Upper lobe of right lung (tissue), 1 donor: ENCODE measurements at regions not wholly inside any gene's neighbourhood (a gene's known extent, or its start where the extent isn't known, plus 50 kb on each side); places are given as distances from the start of the nearest gene placed in this dataset.

Source experiments
- ATAC-seq: fragments of 200-7000 bp; cut with Tn5 transposase; one replicate; pipeline ENCODE4 v1.9.1; 2020; ENCODE audit warnings: mild to moderate bottlenecking, moderate library complexity
- DNase-seq: peaks from one replicate; pipeline ENCODE4 v3.0.0-alpha.2; 2020
- H3K27ac ChIP-seq: fragments of 200-600 bp; one replicate; pipeline ENCODE4 v1.8.0; 2022
- H3K27me3 ChIP-seq: fragments of 200-600 bp; one replicate; pipeline ENCODE4 v1.8.0; 2022; ENCODE audit warnings: mild to moderate bottlenecking
- H3K36me3 ChIP-seq: fragments of 200-600 bp; one replicate; pipeline ENCODE4 v1.8.0; 2022
- H3K4me1 ChIP-seq: fragments of 200-600 bp; one replicate; pipeline ENCODE4 v1.8.0; 2022
- H3K4me3 ChIP-seq: fragments of 200-600 bp; one replicate; pipeline ENCODE4 v1.8.0; 2022; ENCODE audit warnings: mild to moderate bottlenecking
- H3K9me3 ChIP-seq: fragments of 200-600 bp; one replicate; pipeline ENCODE4 v1.8.0; 2022
- intact Hi-C: fragments of 100-400 bp; cut with DNase I; formaldehyde crosslinking; loops from one replicate; pipeline ENCODE4 v1.11.0; 2022
- TF ChIP-seq, protein P1 (sequence below): fragments of 200-600 bp; IDR thresholded peaks from one replicate; pipeline ENCODE4 v1.8.0; 2022; ENCODE audit warnings: antibody characterized with exemption
- donor health status: DM: no; HTN: yes; CAD: no; lungs with severe emphysema.

GRCh38 chr4:81971637-81972381 lies 402.0 kb downstream of the HNRNPD start:
- intact Hi-C loops: no loop called here
- TF ChIP-seq, protein P1, sequence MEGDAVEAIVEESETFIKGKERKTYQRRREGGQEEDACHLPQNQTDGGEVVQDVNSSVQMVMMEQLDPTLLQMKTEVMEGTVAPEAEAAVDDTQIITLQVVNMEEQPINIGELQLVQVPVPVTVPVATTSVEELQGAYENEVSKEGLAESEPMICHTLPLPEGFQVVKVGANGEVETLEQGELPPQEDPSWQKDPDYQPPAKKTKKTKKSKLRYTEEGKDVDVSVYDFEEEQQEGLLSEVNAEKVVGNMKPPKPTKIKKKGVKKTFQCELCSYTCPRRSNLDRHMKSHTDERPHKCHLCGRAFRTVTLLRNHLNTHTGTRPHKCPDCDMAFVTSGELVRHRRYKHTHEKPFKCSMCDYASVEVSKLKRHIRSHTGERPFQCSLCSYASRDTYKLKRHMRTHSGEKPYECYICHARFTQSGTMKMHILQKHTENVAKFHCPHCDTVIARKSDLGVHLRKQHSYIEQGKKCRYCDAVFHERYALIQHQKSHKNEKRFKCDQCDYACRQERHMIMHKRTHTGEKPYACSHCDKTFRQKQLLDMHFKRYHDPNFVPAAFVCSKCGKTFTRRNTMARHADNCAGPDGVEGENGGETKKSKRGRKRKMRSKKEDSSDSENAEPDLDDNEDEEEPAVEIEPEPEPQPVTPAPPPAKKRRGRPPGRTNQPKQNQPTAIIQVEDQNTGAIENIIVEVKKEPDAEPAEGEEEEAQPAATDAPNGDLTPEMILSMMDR: no peak
- Histone ChIP-seq H3K36me3 (no peaks in the 10 kb centered on the region), H3K4me1 (no peaks in the 10 kb centered on the region), H3K27me3 (no peaks in the 10 kb centered on the region), H3K27ac (no peak overlapping the region), H3K4me3 (no peak overlapping the region), H3K9me3 (no peaks in the 10 kb centered on the region)
- no peak for ATAC-seq
- no peak for DNase-seq

DNA sequence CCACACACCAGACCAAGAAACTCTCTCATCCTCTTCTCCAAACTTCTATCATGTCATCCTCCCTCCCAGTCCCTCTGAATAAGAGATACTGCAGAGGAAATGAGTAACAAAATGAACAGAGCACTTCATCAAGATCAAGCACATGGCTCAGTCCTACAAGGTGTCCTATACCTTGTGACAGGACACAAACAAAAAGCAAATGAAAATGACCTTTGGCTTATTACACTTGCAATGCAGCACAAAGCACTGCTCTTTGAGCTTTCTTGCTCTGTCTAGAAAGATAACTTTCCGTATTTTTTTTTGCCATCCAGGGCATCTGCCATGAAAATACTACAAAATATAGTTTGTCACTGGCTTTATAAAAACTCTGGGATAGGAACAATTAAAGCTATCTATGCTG lies 402.7 kb downstream of the HNRNPD start:
- no peaks in the 10 kb centered on the region for H3K4me1 ChIP-seq
- TF ChIP-seq, protein P1: no peak
- no peaks in the 10 kb centered on the region for H3K27me3 ChIP-seq
- H3K9me3 ChIP-seq: no peaks in the 10 kb centered on the region
- H3K4me3 ChIP-seq: no peak overlapping the region
- ATAC-seq (no peak), DNase-seq (no peak)
- H3K36me3 ChIP-seq: no peaks in the 10 kb centered on the region
- no peak overlapping the region for H3K27ac ChIP-seq
- intact Hi-C loops: no loop called here

DNA sequence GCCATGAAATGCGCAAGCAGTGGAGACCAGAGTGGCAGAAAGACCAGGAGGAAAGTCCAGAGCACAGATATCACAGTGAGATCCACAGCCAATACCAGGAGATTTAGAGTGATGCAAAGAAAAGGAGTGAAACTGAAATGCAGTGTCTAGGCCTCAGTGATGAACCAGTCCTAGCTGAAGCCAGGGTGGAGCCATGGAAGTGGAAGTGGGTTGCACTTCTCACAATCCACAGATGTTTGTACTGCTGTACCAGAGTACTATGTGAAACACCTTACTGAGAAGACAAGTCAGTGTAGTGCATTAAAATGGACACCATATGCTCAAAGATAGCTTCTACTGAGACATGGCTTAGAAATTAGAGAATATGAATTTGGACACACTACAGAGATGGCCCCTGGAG lies 403.3 kb downstream of the HNRNPD start:
- no peaks in the 10 kb centered on the region for H3K4me1 ChIP-seq
- DNase-seq: no peak
- no peak for ATAC-seq
- no peaks in the 10 kb centered on the region for H3K9me3 ChIP-seq
- H3K4me3 ChIP-seq: no peak overlapping the region
- no peaks in the 10 kb centered on the region for H3K27me3 ChIP-seq
- TF ChIP-seq, protein P1: no peak
- intact Hi-C loops: no loop called here
- no peak overlapping the region for H3K27ac ChIP-seq
- H3K36me3 ChIP-seq: no peaks in the 10 kb centered on the region

GRCh38 chr4:81966676-81967075 lies 407.1 kb downstream of the HNRNPD start:
- Histone ChIP-seq H3K4me1 (no peaks in the 10 kb centered on the region), H3K27ac (no peak overlapping the region), H3K27me3 (no peaks in the 10 kb centered on the region), H3K9me3 (no peaks in the 10 kb centered on the region), H3K36me3 (no peaks in the 10 kb centered on the region), H3K4me3 (no peak overlapping the region)
- no peak for ATAC-seq
- DNase-seq: no peak
- intact Hi-C loops: no loop called here
- TF ChIP-seq, protein P1: no peak

DNA sequence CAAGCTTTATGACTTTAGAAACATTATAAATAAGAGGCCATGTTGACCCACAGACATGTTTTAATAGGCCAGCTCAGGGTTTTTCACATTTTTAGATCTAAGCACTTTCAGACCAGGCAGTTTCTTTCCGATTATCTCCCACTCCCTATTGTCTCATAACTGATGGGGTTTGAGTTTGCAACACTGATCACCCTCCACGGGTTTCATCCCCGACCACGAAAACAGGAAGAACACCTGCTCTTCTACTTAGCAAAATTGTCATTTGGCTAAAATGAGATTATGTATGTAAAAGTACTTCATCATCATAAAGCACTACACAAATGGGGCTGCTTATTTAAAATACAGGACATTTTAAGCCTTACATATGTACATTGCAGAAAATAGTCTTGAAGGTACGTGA lies 407.9 kb downstream of the HNRNPD start:
- DNase-seq (no peak), ATAC-seq (no peak)
- Histone ChIP-seq H3K27ac (no peak overlapping the region), H3K4me1 (no peaks in the 10 kb centered on the region), H3K27me3 (no peaks in the 10 kb centered on the region), H3K9me3 (no peaks in the 10 kb centered on the region), H3K36me3 (no peaks in the 10 kb centered on the region), H3K4me3 (no peak overlapping the region)
- TF ChIP-seq, protein P1: no peak
- intact Hi-C loops: no loop called here

DNA sequence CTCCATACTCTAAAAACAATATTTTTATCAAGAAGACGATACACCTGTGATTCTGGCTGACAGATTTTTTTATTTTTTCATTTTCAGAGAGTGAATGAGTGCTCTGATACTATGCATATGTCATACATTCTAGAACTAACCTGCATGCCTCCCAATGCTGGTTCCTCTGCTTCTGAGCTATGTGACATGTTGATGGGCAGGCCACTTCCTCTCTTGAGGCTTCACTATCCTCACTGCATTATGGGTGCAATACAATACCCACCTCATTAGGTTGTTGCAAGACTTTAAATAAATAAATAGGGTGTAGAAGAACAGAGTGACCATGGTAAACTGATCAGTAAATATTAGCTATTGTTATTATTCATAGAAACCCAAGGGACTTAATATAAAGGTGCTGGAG lies 408.3 kb downstream of the HNRNPD start:
- DNase-seq: no peak
- no peaks in the 10 kb centered on the region for H3K4me1 ChIP-seq
- TF ChIP-seq, protein P1: no peak
- H3K9me3 ChIP-seq: no peaks in the 10 kb centered on the region
- intact Hi-C loops: no loop called here
- ATAC-seq: no peak
- H3K27me3 ChIP-seq: no peaks in the 10 kb centered on the region
- H3K27ac ChIP-seq: no peak overlapping the region
- no peaks in the 10 kb centered on the region for H3K36me3 ChIP-seq
- no peak overlapping the region for H3K4me3 ChIP-seq
